IMR-90 (cell line): ENCODE measurements at regions not wholly inside any gene's neighbourhood (a gene's known extent, or its start where the extent isn't known, plus 50 kb on each side); places are given as distances from the start of the nearest gene placed in this dataset.

Experiments
- ATAC-seq: fragments of 200-7000 bp; cut with Tn5 transposase; 2 replicates; pipeline ENCODE4 v1.9.1; 2020; ENCODE audit warnings: low read depth, mild to moderate bottlenecking, moderate library complexity
- BruUV-seq: library from RNA; stranded (reverse); fragments of 400-500 nt; replicated peaks from 2 replicates; lab custom pipeline; 2021; lab: Mats Ljungman, UMichigan
- CTCF ChIA-PET: fragments of 300-600 bp; formaldehyde crosslinking; extraction: SDS; loops from one replicate; lab custom pipeline; 2021; ENCODE audit warnings: antibody characterized with exemption; lab: Yijun Ruan, JAX
- POLR2A ChIA-PET: fragments of 300-600 bp; sonication (Branson Sonifier 250); formaldehyde crosslinking; loops from one replicate; lab custom pipeline; 2022; ENCODE audit warnings: antibody characterized with exemption; ENCODE audit not compliant: unreplicated experiment; lab: Charles Lee
- DNase-seq: peaks from one replicate; pipeline ENCODE4 v3.0.0; 2013
- H2AFZ ChIP-seq: replicated peaks from 2 replicates; pipeline ENCODE3; 2013; ENCODE audit warnings: low read length, mild to moderate bottlenecking; ENCODE audit not compliant: poor library complexity
- H2AK5ac ChIP-seq: 2 replicates; pipeline ENCODE4 v1.6.1; 2013; ENCODE audit warnings: low read depth, low read length, inconsistent platforms
- H2AK9ac ChIP-seq: replicated peaks from 2 replicates; pipeline ENCODE3; 2013; ENCODE audit warnings: mild to moderate bottlenecking, low read depth, low read length, moderate library complexity; ENCODE audit not compliant: poor library complexity
- H2BK120ac ChIP-seq: 2 replicates; pipeline ENCODE4 v1.6.1; 2013; ENCODE audit warnings: low read depth, low read length, inconsistent platforms
- H2BK15ac ChIP-seq: 3 replicates; pipeline ENCODE4 v1.6.1; 2013; ENCODE audit warnings: low read depth, low read length, inconsistent platforms
- H2BK20ac ChIP-seq: 2 replicates; pipeline ENCODE4 v1.6.1; 2013; ENCODE audit warnings: low read depth, mild to moderate bottlenecking, inconsistent platforms, low read length, moderate library complexity
- H2BK5ac ChIP-seq: 2 replicates; pipeline ENCODE4 v1.6.1; 2013; ENCODE audit warnings: mild to moderate bottlenecking, low read depth, low read length, inconsistent platforms; ENCODE audit not compliant: poor library complexity, severe bottlenecking
- H3K14ac ChIP-seq: replicated peaks from 2 replicates; pipeline ENCODE4 v1.6.1; 2013; ENCODE audit warnings: low read depth, low read length, inconsistent platforms
- H3K18ac ChIP-seq: 2 replicates; pipeline ENCODE4 v1.6.1; 2013; ENCODE audit warnings: low read depth, low read length, control low read depth
- H3K23ac ChIP-seq: 2 replicates; pipeline ENCODE4 v1.6.1; 2013; ENCODE audit warnings: low read depth, low read length, inconsistent platforms
- H3K27ac ChIP-seq: 2 replicates; pipeline ENCODE4 v1.5.1; 2013; ENCODE audit warnings: mild to moderate bottlenecking, control low read depth, low read length; ENCODE audit not compliant: insufficient read depth
- H3K27me3 ChIP-seq: 2 replicates; pipeline ENCODE4 v1.6.1; 2013; ENCODE audit warnings: low read length; ENCODE audit not compliant: control insufficient read depth, insufficient read depth
- H3K36me3 ChIP-seq: 2 replicates; pipeline ENCODE4 v1.6.1; 2013; ENCODE audit warnings: low read length, mixed read lengths; ENCODE audit not compliant: control insufficient read depth, insufficient read depth
- H3K4ac ChIP-seq: 2 replicates; pipeline ENCODE4 v1.6.1; 2013; ENCODE audit warnings: low read depth, low read length, inconsistent platforms
- H3K4me1 ChIP-seq: 2 replicates; pipeline ENCODE4 v1.6.1; 2013; ENCODE audit warnings: low read length, mixed read lengths; ENCODE audit not compliant: control insufficient read depth, insufficient read depth
- H3K4me2 ChIP-seq: 2 replicates; pipeline ENCODE4 v1.6.1; 2013; ENCODE audit warnings: low read depth, mild to moderate bottlenecking, control low read depth, low read length, moderate library complexity
- H3K4me3 ChIP-seq: 2 replicates; pipeline ENCODE4 v1.5.1; 2013; ENCODE audit warnings: low read depth, mild to moderate bottlenecking, control low read depth, low read length, moderate library complexity; ENCODE audit not compliant: insufficient read depth
- H3K56ac ChIP-seq: 2 replicates; pipeline ENCODE4 v1.6.1; 2013; ENCODE audit warnings: low read length, inconsistent platforms; ENCODE audit not compliant: insufficient read depth; ENCODE audit errors: extremely low read depth
- H3K79me1 ChIP-seq, 2 experiments: 2 replicates each; pipeline ENCODE4 v1.6.1; 2013; ENCODE audit warnings: low read length in 2 of 2, inconsistent platforms in 1 of 2, low read depth in 1 of 2
- H3K9ac ChIP-seq: 2 replicates; pipeline ENCODE4 v1.6.1; 2013; ENCODE audit warnings: low read depth, low read length, control low read depth
- H3K9me1 ChIP-seq: 2 replicates; pipeline ENCODE4 v1.6.1; 2013; ENCODE audit warnings: low read length, inconsistent platforms; ENCODE audit not compliant: insufficient read depth
- H3K9me3 ChIP-seq: 2 replicates; pipeline ENCODE4 v1.6.1; 2013; ENCODE audit warnings: low read length; ENCODE audit not compliant: control insufficient read depth, insufficient read depth
- H4K20me1 ChIP-seq: 2 replicates; pipeline ENCODE4 v1.6.1; 2013; ENCODE audit warnings: low read length, inconsistent platforms; ENCODE audit not compliant: insufficient read depth
- H4K5ac ChIP-seq: 2 replicates; pipeline ENCODE4 v1.6.1; 2013; ENCODE audit warnings: mild to moderate bottlenecking, low read depth, low read length, control low read depth
- H4K8ac ChIP-seq, 2 experiments: 2 replicates each; pipeline ENCODE4 v1.6.1; 2013; ENCODE audit warnings: low read depth in 2 of 2, low read length in 2 of 2, control low read depth in 1 of 2, inconsistent platforms in 1 of 2
- H4K91ac ChIP-seq: 2 replicates; pipeline ENCODE4 v1.6.1; 2013; ENCODE audit warnings: low read depth, low read length, inconsistent platforms; ENCODE audit not compliant: insufficient read depth
- CEBPB ChIP-seq: IDR thresholded peaks from 2 replicates; pipeline ENCODE4 v1.6.1; 2012; ENCODE audit warnings: low read depth, low read length, improper control_type of control experiment
- ELK1 ChIP-seq: fragments of 150-350 bp; IDR thresholded peaks from 2 replicates; pipeline ENCODE4 v1.6.1; 2016; ENCODE audit warnings: low read depth, mild to moderate bottlenecking, low read length, moderate library complexity, borderline replicate concordance
- FOS ChIP-seq: fragments of 150-350 bp; IDR thresholded peaks from 2 replicates; pipeline ENCODE4 v1.6.1; 2016; ENCODE audit warnings: low read depth, low read length
- MAFK ChIP-seq: IDR thresholded peaks from 2 replicates; pipeline ENCODE4 v1.6.1; 2012; ENCODE audit warnings: low read depth, low read length, improper control_type of control experiment
- NFE2L2 ChIP-seq: fragments of 150-350 bp; IDR thresholded peaks from 2 replicates; pipeline ENCODE4 v1.6.1; 2016; ENCODE audit warnings: low read depth, mild to moderate bottlenecking, low read length
- POLR2A ChIP-seq: IDR thresholded peaks from 2 replicates; pipeline ENCODE4 v1.6.1; 2012; ENCODE audit warnings: mild to moderate bottlenecking, low read depth, low read length
- RCOR1 ChIP-seq: IDR thresholded peaks from 2 replicates; pipeline ENCODE4 v1.6.1; 2012; ENCODE audit warnings: mild to moderate bottlenecking, low read length, improper control_type of control experiment; ENCODE audit not compliant: insufficient replicate concordance
- RFX5 ChIP-seq: IDR thresholded peaks from 2 replicates; pipeline ENCODE4 v1.8.0; 2012; ENCODE audit warnings: low read depth, mild to moderate bottlenecking, low read length, moderate library complexity
- WGBS, 2 experiments: methylation state at CpG; one replicate each; pipeline versions ENCODE4 v1.1.5 to v1.1.7; 2013; ENCODE audit warnings: missing lambda C conversion rate in 2 of 2; ENCODE audit not compliant: insufficient read length in 1 of 2; ENCODE audit errors: extremely low coverage in 2 of 2; 5-methylcytosine and 5-hydroxymethylcytosine counted together
- dilution Hi-C: fragments of 300-500 bp; cut with HindIII; formaldehyde crosslinking; loops from one replicate; pipeline ENCODE4 v1.14.3; 2018; ENCODE audit warnings: low sequenced_read_pairs; ENCODE audit not compliant: unreplicated experiment
- in situ Hi-C: fragments of 300-500 bp; cut with MboI; formaldehyde crosslinking; loops from 3 replicates; pipeline ENCODE4 v1.14.3; 2019; ENCODE audit warnings: low sequenced_read_pairs, inconsistent platforms, mixed read lengths
- intact Hi-C: fragments of 100-400 bp; cut with micrococcal nuclease; formaldehyde crosslinking; loops from 2 replicates; pipeline ENCODE4 v1.10.0; 2022

GRCh38 chr16:86427433-86427851 is 82.9 kb upstream of the FOXF1 start:
- no peak overlapping the region for H2AK9ac ChIP-seq
- no peak overlapping the region for H2BK20ac ChIP-seq
- BruUV-seq = no TSS peak
- no peak overlapping the region for H3K4me3 ChIP-seq
- no peak overlapping the region for H2BK5ac ChIP-seq
- peaks cover 5% of the 10 kb centered on the region; the same call in 1 of the 2 replicates for H3K4me1 ChIP-seq
- no peaks in the 10 kb centered on the region for H3K79me1 ChIP-seq
- intact Hi-C loops = no loop called here
- peaks cover 4% of the 10 kb centered on the region for H3K9me3 ChIP-seq
- no peak overlapping the region for H3K4ac ChIP-seq
- H3K27me3 ChIP-seq = no peaks in the 10 kb centered on the region; the same call in 1 of the 2 replicates
- H4K5ac ChIP-seq = no peak overlapping the region
- H3K14ac ChIP-seq = no peak overlapping the region; the same call in 1 of the 2 replicates
- no peak for ATAC-seq
- no peak overlapping the region for H3K56ac ChIP-seq
- H3K27ac ChIP-seq = no peak overlapping the region
- no peaks in the 10 kb centered on the region for H4K20me1 ChIP-seq
- no peak overlapping the region for H3K18ac ChIP-seq
- no peak overlapping the region for H3K23ac ChIP-seq
- H3K4me2 ChIP-seq = no peak overlapping the region
- TF ChIP-seq CEBPB (no peak), FOS (no peak), RCOR1 (no peak), POLR2A (no peak), RFX5 (no peak), MAFK (no peak), ELK1 (no peak), NFE2L2 (no peak)
- no peak overlapping the region for H4K91ac ChIP-seq
- no peak overlapping the region for H2BK15ac ChIP-seq
- peaks cover 6% of the 10 kb centered on the region; the same call in 1 of the 2 replicates for H3K9me1 ChIP-seq
- H3K9ac ChIP-seq = no peak overlapping the region
- WGBS, 2 experiments = 100% methylated on average over 1 of the region's 8 CpGs
- no peak for DNase-seq
- dilution Hi-C loops = no loop called here
- POLR2A ChIA-PET = no interaction called here
- in situ Hi-C loops = no loop called here
- no peak overlapping the region for H2AFZ ChIP-seq
- no peak overlapping the region for H4K8ac ChIP-seq
- no peaks in the 10 kb centered on the region for H3K36me3 ChIP-seq
- CTCF ChIA-PET = no interaction called here
- no peak overlapping the region for H2AK5ac ChIP-seq
- no peak overlapping the region for H2BK120ac ChIP-seq
